PC-3 (cell line): ENCODE measurements at regions not wholly inside any gene's neighbourhood (a gene's known extent, or its start where the extent isn't known, plus 50 kb on each side); places are given as distances from the start of the nearest gene placed in this dataset.

Source experiments
- ATAC-seq: fragments of 200-7000 bp; cut with Tn5 transposase; 2 replicates; pipeline ENCODE4 v1.9.1; 2020; ENCODE audit warnings: mild to moderate bottlenecking, moderate library complexity
- BruUV-seq: library from RNA; stranded (reverse); fragments of 400-500 nt; replicated peaks from 2 replicates; lab custom pipeline; 2021; lab: Mats Ljungman, UMichigan
- CTCF ChIA-PET: fragments of 300-600 bp; sonication (Branson Sonifier 250); formaldehyde crosslinking; loops from one replicate; lab custom pipeline; 2022; ENCODE audit warnings: antibody characterized with exemption; lab: Charles Lee
- POLR2A ChIA-PET: fragments of 300-600 bp; sonication (Branson Sonifier 250); formaldehyde crosslinking; loops from one replicate; lab custom pipeline; 2022; ENCODE audit warnings: antibody characterized with exemption; ENCODE audit not compliant: unreplicated experiment; lab: Charles Lee
- DNase-seq: peaks from one replicate; pipeline ENCODE4 v3.0.0-alpha.2; 2015
- H2AFZ ChIP-seq: fragments of 300-600 bp; sonication (generic); 2 replicates; pipeline ENCODE4 v1.6.0; 2016; ENCODE audit warnings: antibody characterized with exemption, low read length
- H3F3A ChIP-seq: fragments of 300-600 bp; sonication (generic); one replicate; pipeline ENCODE4 v1.6.0; 2017; ENCODE audit warnings: antibody characterized with exemption, low read length, control low read depth, mild to moderate bottlenecking; ENCODE audit not compliant: unreplicated experiment
- H3K27ac ChIP-seq: fragments of 300-600 bp; sonication (generic); 2 replicates; pipeline ENCODE4 v1.5.1; 2016; ENCODE audit warnings: mild to moderate bottlenecking, low read length
- H3K27me3 ChIP-seq: fragments of 300-600 bp; sonication (generic); 2 replicates; pipeline ENCODE4 v1.6.1; 2016; ENCODE audit warnings: low read length, mixed read lengths
- H3K36me3 ChIP-seq: fragments of 300-600 bp; sonication (generic); 2 replicates; pipeline ENCODE4 v1.6.1; 2016; ENCODE audit warnings: low read depth, mixed run types, low read length, mixed read lengths
- H3K4me1 ChIP-seq: fragments of 300-600 bp; sonication (generic); 2 replicates; pipeline ENCODE4 v1.5.1; 2016; ENCODE audit warnings: low read length; ENCODE audit not compliant: insufficient read depth
- H3K4me2 ChIP-seq: fragments of 300-600 bp; sonication (generic); 2 replicates; pipeline ENCODE4 v1.6.0; 2016; ENCODE audit warnings: low read length
- H3K4me3 ChIP-seq: fragments of 300-600 bp; sonication (generic); 2 replicates; pipeline ENCODE4 v1.5.1; 2016; ENCODE audit warnings: mild to moderate bottlenecking, low read length, mixed read lengths
- H3K79me2 ChIP-seq: fragments of 300-600 bp; sonication (generic); 2 replicates; pipeline ENCODE4 v1.6.1; 2017; ENCODE audit warnings: low read length, mixed read lengths
- H3K9ac ChIP-seq: fragments of 300-600 bp; sonication (generic); 2 replicates; pipeline ENCODE4 v1.6.0; 2016; ENCODE audit warnings: mild to moderate bottlenecking, low read length
- H3K9me2 ChIP-seq: fragments of 300-600 bp; sonication (generic); replicated peaks from 2 replicates; pipeline ENCODE4 v1.6.1; 2016; ENCODE audit warnings: mixed run types, low read length, mixed read lengths
- H3K9me3 ChIP-seq: fragments of 300-600 bp; sonication (generic); 2 replicates; pipeline ENCODE4 v1.6.1; 2016; ENCODE audit warnings: low read length, mixed read lengths
- H4K20me1 ChIP-seq: fragments of 300-600 bp; sonication (generic); 2 replicates; pipeline ENCODE4 v1.6.1; 2016; ENCODE audit warnings: low read length, mixed read lengths
- CTCF ChIP-seq: fragments of 300-600 bp; sonication (generic); conservative IDR thresholded peaks from 2 replicates; pipeline ENCODE4 v1.5.1; 2017; ENCODE audit warnings: antibody characterized with exemption, low read depth, mild to moderate bottlenecking, low read length
- EZH2 ChIP-seq: fragments of 300-600 bp; sonication (generic); IDR thresholded peaks from one replicate; pipeline ENCODE4 v1.6.1; 2017; ENCODE audit warnings: antibody characterized with exemption, mild to moderate bottlenecking, low read length; ENCODE audit not compliant: unreplicated experiment
- EZH2phosphoT487 ChIP-seq: fragments of 300-600 bp; sonication (generic); IDR thresholded peaks from 2 replicates; pipeline ENCODE4 v1.6.1; 2018; ENCODE audit warnings: mild to moderate bottlenecking, antibody characterized with exemption, low read length, borderline replicate concordance
- intact Hi-C: fragments of 100-400 bp; cut with micrococcal nuclease; formaldehyde crosslinking; loops from 2 replicates; pipeline ENCODE4 v1.9.0; 2023

DNA sequence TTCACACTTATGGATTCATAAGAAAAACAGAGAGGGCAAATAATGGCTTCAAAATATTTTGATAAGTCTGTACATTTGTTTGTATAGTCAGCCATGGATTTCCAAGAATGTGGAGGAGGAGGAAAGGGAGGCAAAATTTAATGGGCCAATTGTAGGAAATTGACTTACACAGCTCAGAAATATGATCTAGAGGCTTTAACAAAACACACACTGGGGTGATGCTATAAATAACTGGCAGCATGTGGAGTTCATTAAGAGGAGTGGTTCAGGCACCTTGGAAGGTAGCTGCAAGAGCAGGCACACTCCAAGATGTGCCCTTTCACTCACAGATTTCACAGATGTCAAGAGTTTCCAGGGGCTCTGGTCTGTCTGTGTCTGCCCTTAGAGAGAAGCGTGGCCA lies 193.4 kb upstream of the RASGRP1 start:
- Histone ChIP-seq H3K9ac (no peak overlapping the region), H3K9me2 (no peaks in the 10 kb centered on the region), H3K4me1 (no peaks in the 10 kb centered on the region), H3K79me2 (no peaks in the 10 kb centered on the region), H3K27me3 (no peaks in the 10 kb centered on the region), H3K4me2 (no peak overlapping the region), H3K4me3 (no peak overlapping the region), H4K20me1 (no peaks in the 10 kb centered on the region), H3K9me3 (no peaks in the 10 kb centered on the region), H2AFZ (no peak overlapping the region), H3K36me3 (no peaks in the 10 kb centered on the region), H3K27ac (no peak overlapping the region), H3F3A (no peaks in the 10 kb centered on the region)
- BruUV-seq = no TSS peak
- ATAC-seq (peak; percentile 56), DNase-seq (peak; percentile 48)
- ChIA-PET POLR2A (no interaction called here), CTCF (interaction anchor here (0.7 kb wide), 1 partner anchor 23 kb away, joined by 4 read pairs; no protein-coding TSS in a partner anchor)
- TF ChIP-seq CTCF (no peak), EZH2 (no peak), EZH2phosphoT487 (no peak)
- intact Hi-C loops = no loop called here

GRCh38 chr15:38761681-38762080 lies 197.1 kb upstream of the RASGRP1 start:
- POLR2A ChIA-PET = no interaction called here
- ATAC-seq (no peak), DNase-seq (no peak)
- no TSS peak for BruUV-seq
- Histone ChIP-seq H3K27ac (no peak overlapping the region), H3K27me3 (no peaks in the 10 kb centered on the region), H3K36me3 (no peaks in the 10 kb centered on the region), H4K20me1 (no peaks in the 10 kb centered on the region), H3K9me3 (no peaks in the 10 kb centered on the region), H3K4me1 (no peaks in the 10 kb centered on the region), H3K9me2 (no peaks in the 10 kb centered on the region), H3F3A (no peaks in the 10 kb centered on the region), H3K79me2 (no peaks in the 10 kb centered on the region), H2AFZ (no peak overlapping the region), H3K4me3 (no peak overlapping the region), H3K9ac (no peak overlapping the region), H3K4me2 (no peak overlapping the region)
- CTCF ChIA-PET = no interaction called here
- no peak for TF ChIP-seq EZH2
- intact Hi-C loops = no loop called here

DNA sequence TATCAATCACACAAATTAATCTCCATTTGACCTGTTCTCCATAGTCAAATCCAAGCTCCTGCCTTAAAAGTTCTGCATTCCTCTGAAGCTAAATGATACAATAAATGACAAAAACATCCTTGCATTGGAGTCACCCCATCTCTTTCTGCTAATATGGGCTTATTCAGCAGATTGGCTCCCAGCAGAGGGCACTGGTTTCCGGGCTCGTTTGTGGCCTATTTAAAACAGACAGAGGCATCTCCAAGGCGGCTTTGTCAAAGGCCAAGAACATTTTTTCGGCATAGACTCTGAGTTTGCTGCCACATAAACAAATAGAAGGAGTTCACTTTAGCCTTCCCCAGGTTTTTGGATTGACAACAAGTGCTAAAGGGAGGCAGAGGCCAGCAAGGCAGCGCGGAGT lies 204.4 kb upstream of the RASGRP1 start:
- POLR2A ChIA-PET = no interaction called here
- H3K4me2 ChIP-seq = no peak overlapping the region
- ATAC-seq = 0 out of 2 replicates have a peak, but pooled peaks have one; percentile 33

More for the DNA sequence above, 204.4 kb upstream of the RASGRP1 start:
- intact Hi-C loops = no loop called here
- no TSS peak for BruUV-seq
- H3K4me3 ChIP-seq = no peak overlapping the region
- no peaks in the 10 kb centered on the region for H3F3A ChIP-seq
- H3K27ac ChIP-seq = no peak overlapping the region
- H4K20me1 ChIP-seq = no peaks in the 10 kb centered on the region
- H2AFZ ChIP-seq = no peak overlapping the region
- no peaks in the 10 kb centered on the region for H3K79me2 ChIP-seq
- peak; percentile 19 for DNase-seq
- H3K36me3 ChIP-seq = no peaks in the 10 kb centered on the region
- no peaks in the 10 kb centered on the region for H3K4me1 ChIP-seq
- TF ChIP-seq CTCF (peak; percentile 53), EZH2 (no peak)
- no peak overlapping the region for H3K9ac ChIP-seq
- no peaks in the 10 kb centered on the region for H3K27me3 ChIP-seq
- no peaks in the 10 kb centered on the region for H3K9me2 ChIP-seq
- CTCF ChIA-PET = interaction anchor here (0.6 kb wide), 1 partner anchor 827 kb away, joined by 4 read pairs; no protein-coding TSS in a partner anchor
- H3K9me3 ChIP-seq = no peaks in the 10 kb centered on the region
